ENCODE measurements at regions not wholly inside any gene's neighbourhood (a gene's known extent, or its start where the extent isn't known, plus 50 kb on each side); places are given as distances from the start of the nearest gene placed in this dataset.

GRCh38 chr10:33523236-33523792 is 188.8 kb upstream of the NRP1 start:
- no peak for DNase-seq

- DNase-seq, result no peak
These were observed 187.4 kb upstream of the NRP1 start for GRCh38 chr10:33521904-33522303.

GRCh38 chr10:33521062-33521461 is 186.6 kb upstream of the NRP1 start:
- DNase-seq, result no peak

- DNase-seq, result no peak
These were observed 185.8 kb upstream of the NRP1 start for GRCh38 chr10:33520223-33520622.

DNA sequence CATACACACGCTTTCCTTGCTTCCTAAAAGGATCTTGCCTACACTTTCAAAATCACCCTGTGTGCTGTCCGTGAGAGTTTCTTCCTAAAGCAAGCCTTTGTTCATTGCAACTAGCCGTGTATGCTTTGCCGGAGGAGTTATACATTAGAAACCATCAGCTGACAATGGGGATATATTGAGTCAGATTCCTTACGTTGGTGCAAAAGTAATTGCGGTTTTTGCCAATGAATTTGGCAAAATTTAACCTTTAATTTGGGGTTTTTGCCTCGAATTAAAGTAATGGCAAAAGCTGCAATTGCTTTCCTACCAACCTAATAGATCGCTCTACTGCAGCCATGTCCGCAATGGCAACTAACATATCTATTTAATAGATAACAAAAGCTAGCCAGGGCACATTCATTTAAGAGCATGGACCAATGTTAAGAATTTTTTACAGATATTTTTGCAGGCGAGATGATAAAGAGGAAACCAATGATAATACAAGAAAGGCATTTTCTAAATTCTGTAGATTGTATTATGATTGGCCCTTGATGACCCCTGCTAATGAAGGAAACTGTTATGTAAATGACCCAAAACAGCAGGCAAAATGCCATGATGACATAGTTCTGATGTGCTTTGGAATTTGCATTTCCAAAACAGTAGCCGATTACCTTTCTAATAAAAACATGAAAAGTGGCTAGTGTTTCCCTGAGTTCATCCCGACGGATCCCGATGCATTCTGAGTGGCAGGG is 184.8 kb upstream of the NRP1 start:
- no peak for DNase-seq

DNA sequence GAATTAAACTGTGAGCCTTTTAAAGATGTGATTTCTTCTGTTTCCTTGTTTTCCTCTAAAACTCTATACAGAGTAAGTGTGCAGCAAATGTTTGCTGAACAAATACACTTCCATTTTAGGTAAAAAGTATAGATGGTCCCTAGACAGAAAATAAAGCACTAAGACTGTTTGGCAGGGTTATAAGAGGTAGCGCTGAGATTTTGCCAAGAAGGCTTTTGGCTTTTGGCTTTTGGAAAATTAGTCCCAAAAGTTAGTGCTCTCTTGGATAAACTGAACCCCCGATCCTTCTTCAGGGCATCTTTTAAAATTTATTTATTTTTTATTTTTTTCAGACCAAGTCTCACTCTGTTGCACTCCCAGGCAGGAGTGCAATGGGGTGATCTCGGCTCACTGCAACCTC is 175.7 kb upstream of the NRP1 start:
- DNase-seq, result no peak

DNA sequence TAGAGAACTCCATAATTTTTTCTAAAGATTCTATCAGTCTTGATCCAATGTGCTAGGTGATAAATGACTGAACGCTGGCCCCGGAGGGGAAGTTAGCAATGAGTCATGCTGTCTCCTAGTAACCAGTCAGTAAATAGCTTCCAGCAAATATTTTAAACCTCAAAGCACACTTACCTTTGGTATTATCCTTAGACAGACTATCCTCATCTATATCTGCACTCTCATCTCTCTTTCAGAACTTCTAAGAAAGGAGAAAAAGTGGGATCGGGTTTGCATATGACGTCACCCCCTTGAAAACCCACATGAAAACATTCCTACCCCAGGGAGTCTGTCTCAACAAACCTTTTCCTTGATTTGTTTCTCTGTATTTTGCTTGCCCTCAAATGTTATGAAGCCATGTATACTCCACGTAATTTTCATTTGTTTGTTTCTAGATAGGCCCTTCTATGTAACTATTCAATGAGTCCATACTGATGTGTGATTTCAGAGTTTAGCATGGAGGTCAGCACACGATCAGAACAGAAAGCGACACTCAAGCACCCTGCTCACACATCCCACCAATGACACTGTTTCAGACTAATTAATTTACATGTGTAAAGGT is 174.9 kb upstream of the NRP1 start:
- peak; percentile 79 for DNase-seq

DNA sequence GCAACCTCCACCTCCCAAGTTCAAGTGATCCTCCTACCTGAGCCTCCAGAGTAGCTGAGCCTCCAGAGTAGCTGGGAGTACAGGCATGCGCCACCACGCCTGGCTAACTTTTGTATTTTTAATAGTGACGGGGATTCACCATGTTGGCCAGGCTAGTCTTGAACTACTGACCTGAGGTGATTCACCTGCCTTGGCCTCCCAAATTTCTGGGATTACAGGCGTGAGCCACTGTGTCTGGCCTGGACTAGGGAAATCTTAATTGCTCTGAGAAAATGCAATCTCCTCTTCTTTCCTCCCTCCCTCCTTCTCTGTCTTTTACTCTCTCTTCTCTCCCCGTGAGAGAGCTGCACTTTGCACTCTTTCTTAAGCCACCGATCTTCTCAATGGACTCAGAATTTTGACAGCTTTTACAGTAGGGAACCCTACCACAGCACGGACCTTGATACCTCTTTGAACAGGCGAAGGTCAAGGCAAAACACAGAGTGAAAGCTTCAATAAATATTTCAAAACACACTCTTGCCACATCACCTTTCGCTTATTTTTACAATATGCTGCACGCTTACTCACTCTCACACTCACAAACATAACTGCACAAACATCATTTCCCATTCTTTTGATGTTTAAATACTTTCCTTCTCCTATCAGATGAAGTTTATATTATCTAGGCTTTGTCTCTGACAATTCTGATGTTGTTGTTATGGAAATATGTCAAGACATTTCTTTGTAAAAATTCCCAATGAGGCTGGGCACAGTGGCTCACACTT is 173.4 kb upstream of the NRP1 start:
- DNase-seq, result no peak

DNA sequence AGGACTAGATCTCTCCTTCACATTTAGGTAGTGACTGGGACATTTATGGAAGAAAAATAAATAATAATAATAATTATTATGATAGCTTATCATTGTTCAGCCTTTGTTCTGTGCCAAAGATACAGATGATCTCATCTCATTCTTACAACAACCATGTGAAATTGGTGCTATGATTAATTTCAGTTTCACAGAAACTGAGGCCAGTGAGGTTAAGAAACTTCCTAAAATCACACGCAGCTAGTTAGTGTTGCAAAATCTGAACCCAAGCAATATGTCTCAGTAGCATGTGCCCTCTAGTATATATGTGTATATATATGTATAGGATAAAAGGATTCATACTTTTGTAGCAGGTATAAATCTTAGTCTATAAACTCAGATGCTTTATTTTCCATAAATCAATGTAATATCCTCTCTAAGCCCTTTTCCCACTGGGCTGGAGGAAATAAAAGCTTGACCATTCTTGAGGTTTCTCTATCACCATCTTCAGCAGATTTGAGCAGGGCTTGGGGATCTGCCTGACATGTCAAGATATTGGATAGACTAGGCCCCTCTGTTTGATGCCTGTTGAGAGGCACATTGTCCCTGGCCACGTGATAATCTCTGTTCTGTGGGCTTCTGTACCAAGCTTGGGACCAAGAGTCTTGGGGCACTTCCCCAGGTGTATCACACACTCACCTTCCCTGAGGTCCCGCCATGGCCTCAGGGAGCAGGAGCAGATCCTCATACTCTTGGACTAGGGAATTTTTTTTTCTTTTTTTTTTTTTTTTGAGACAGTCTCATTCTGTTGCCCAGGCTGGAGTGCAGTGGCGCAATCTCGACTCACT is 172.6 kb upstream of the NRP1 start:
- DNase-seq, result no peak

- no peak for DNase-seq
These were observed 171.9 kb upstream of the NRP1 start for GRCh38 chr10:33506391-33506790.

DNA sequence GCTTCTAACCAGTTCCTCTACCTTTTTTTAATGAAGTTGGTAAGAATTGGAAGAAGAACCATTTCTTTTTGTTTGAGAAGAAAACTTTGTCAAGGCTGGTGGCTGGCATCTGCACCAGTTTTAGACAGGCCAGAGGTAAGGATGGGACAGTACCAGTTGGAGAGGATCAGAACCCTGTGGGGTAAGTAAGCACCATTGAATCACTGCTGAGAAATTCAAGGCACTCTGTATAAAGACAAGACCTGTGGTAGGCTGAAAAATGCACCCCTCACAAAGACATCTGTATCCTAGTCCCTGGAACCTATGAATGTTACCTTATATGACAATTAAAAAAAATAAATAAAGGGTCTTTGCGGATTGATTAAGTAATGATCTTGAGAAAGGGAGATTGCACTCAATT is 166.7 kb upstream of the NRP1 start:
- DNase-seq, result no peak

- DNase-seq, result no peak
These were observed 164.0 kb upstream of the NRP1 start for GRCh38 chr10:33498391-33498891.

GRCh38 chr10:33497338-33497737 is 162.9 kb upstream of the NRP1 start:
- no peak for DNase-seq

GRCh38 chr10:33496096-33496495 is 161.6 kb upstream of the NRP1 start:
- DNase-seq, result no peak

- DNase-seq, result no peak
These were observed 160.3 kb upstream of the NRP1 start for GRCh38 chr10:33494694-33495265.

DNA sequence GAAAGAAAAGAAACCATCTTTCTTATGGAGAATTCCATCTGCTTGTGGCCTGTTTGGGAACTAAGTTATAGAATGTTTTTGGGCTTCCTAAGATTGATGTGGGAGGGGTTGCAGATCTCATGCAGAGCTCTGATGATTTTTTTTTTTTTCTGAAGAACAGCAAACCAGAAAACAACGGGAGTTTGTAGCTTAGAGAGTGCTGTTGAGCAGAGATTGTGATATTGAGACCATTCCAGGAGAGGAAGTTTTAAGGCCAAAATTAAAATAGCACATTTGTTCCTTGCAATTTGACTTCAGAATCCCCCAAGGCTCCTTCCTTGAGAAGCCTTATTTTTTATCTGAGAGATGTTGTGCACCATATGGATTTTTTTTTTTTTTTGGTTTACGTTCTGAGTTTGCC is 159.5 kb upstream of the NRP1 start:
- no peak for DNase-seq

- DNase-seq, result no peak
These were observed 159.0 kb upstream of the NRP1 start for GRCh38 chr10:33493497-33493896.

DNA sequence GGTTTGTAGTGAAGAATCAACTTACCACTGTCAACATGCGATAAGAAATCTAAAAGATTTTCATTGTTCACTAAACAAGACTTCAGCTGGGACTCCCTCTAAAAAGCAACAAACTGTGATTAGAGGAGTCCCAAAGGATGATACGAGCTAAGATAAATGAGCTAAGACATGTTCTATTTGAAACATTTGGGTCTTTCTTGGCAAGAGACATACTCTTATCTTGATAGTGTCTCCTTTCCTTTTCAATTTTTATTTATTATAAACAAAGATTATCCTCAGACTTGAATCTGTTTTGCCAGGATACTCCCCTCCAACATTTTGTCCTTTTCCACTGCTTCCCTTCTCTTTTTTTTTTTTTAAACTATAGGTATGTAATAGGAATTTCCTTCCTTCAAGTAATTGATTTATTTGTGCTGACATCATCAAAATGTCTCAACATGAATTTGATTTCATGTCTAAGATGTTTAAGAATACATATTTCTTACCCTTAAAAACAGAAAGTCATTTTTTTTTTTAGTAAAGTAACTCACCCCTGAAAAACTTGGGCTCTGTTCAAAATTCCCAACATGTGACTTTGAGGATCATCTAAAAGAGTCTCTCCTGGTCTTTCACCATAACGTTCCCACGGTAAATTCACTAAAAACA is 158.4 kb upstream of the NRP1 start:
- DNase-seq, result no peak

DNA sequence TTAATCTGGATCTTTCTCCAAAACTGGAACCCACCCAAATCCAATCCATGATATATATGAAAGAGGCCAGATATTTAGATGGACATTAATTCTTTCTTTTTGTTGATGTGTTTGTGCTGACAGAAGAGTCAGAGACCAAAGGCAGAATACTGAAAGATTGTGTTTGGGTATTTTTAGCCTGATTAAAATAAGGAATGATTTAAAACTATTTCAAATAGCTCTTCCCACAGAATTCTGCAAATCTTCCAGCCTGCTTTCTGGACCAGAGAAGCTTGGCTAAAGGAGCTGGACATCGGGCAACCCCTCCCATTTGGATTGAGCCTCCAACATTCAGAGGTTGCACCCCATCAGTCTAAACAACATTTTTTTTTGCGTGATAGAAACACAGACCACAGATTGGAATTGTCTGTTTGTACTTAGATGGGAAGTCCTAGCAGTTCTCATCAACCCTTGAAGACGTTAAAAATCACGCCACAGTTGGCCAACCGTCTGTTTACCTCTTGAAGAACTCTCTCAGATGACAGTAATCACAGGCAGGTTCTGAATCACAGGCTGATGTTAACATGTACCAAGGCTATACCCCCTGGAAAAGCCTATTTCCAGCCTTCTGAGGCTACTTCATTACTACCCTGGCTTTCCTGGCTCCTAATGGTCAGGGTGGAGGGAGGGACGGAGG is 155.2 kb upstream of the NRP1 start:
- no peak for DNase-seq

DNA sequence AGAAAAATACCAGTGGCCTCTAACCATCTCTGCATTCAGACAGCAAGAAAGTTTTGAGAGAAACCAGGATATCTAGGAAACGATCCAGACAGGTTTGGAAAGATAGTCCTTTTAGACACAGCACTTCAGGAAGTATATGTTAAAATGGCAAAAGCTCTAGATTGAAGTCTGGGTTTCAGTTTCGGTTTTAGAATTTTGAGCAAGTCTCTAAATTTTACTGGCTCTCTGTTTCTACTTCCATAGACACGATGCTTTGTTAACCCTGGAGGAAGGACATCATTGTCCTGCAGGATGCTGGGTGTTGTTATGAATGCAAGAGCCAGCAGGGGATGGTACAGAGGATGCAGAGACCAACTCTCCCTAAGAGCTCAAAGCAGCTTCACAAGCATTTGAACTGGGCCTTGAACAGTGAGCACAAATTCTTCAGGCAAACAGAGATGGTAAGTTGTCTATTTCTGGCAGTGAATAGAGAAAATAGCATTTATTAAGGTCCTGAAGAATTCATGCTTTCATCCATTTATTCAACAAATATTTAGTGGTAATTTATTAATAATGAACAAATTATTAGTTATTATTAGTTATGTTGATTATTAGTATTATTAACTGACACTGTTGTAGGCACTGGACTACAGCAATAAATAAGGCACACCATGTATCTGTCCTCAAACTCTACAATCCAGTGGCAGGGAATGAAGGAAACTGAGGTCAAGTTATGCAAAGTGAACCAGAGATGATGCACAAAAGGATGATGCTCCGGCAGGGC is 152.7 kb upstream of the NRP1 start:
- DNase-seq, result no peak

- no peak for DNase-seq
These were observed 150.8 kb upstream of the NRP1 start for GRCh38 chr10:33485276-33485675.
